GM21367 (cell line): ENCODE measurements at regions not wholly inside any gene's neighbourhood (a gene's known extent, or its start where the extent isn't known, plus 50 kb on each side); places are given as distances from the start of the nearest gene placed in this dataset.
"Not testable (repeated sequence)": the region's sequence is repeated elsewhere in the genome, so short reads cannot be mapped to it uniquely, and the experiment has no call there.

Source experiments
- ATAC-seq: cut with Tn5 transposase; IDR thresholded peaks from one replicate; pipeline ENCODE4 v1.9.1; 2021; ENCODE audit not compliant: unreplicated experiment

DNA sequence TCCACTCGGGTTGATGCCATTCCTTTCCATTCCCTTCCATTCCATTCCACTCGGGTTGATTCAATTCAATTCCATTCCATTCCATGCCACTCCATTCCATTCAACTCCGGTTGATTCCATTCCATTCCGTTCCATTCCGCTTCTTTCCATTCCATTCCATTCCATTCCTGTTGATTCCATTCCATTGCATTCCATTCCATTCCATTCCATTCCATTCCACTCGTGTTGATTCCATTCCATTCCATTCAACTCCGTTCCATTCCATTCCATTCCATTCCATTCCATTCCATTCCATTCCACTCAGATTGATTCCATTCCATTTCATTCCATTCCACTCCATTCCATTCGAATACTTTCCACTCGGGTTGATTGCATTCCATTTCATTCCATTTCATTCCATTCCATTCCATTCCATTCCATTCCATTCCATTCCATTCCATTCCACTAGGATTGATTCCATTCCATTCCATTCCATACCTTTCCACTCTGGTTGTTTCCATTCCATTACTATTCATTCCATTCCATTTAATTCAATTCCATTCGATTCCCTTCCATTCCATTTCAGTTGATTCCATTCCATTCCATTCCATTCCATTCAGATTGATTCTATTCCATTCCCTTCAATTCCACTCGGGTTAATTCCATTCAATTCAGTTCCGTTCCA, 1141.8 kb downstream of the RPIA start:
- ATAC-seq = peak; percentile 44

DNA sequence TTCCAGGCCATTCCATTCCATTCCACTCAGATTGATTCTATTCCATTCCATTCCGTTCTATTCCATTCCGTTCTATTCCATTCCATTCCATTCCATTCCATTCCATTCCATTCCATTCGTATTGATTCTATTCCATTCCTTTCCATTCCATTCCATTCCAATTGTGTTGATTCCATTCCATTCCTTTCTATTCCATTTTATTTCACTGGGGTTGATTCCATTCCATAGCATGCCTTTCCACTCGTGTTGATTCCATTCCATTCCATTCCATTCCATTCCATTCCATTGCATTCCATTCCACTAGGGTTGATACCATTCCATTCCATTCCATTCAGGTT, 1142.3 kb downstream of the RPIA start:
- ATAC-seq = no peak

DNA sequence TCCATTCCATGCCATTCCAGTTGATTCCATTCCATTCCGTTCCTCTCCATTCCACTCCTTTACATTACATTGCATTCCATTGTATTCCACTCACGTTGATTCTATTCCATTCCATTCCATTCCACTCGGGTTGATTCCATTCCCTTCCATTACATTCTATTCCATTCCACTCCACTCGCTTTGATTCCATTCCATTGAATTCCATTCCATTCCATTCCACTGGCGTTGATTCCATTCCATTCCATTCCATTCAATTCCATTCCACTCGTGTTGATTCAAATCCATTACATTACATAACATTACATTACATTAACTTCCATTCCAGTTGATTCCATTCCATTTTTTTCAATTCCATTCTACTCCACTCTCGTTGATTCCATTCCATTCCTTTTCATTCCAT, 1142.8 kb downstream of the RPIA start:
- ATAC-seq = no peak

DNA sequence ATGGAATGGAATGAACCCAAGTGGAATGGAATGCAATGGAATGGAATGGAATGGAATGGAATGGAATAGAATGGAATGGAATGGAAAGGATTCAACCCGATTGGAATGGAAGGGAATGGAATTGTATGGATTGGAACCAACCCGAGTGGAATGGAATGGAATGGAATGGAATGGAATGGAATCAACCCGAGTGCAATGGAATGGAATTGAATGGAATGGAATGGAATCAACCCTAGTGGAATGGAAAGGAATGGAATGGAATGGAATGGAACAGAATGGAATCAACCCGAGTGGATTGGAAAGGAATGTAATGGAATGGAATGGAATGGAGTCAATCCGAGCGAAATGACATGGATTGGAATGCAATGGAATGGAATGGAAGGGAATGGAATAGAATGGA, 1144.9 kb downstream of the RPIA start:
- peak; percentile 32 for ATAC-seq

DNA sequence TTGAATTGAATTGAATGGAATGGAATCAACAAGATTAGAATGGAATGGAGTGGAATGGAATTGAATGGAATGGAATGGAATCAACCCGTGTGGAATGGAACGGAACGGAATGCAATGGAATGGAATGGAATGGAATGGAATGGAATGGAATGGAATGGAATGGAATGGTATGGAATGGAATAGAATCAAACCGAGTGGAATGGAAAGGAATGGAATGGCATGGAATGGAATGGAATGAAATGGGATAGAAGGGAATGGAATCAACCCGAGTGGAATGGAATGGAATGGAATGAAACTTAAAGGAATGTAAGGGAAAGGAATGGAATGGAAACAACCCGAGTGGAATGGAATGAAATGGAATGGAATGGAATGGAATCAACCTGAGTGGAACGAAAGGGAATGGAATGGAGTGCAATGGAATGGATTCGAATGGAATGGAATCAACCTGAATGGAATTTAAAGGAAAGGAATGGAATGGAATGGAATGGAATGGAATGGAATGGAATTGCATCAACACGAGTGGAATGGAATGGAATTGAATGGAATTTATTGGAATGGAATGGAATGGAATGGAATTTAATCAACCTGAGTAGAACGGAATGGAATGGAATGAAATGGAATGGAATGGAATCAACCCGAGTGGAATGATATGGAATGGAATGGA, 1146.6 kb downstream of the RPIA start:
- ATAC-seq = no peak

DNA sequence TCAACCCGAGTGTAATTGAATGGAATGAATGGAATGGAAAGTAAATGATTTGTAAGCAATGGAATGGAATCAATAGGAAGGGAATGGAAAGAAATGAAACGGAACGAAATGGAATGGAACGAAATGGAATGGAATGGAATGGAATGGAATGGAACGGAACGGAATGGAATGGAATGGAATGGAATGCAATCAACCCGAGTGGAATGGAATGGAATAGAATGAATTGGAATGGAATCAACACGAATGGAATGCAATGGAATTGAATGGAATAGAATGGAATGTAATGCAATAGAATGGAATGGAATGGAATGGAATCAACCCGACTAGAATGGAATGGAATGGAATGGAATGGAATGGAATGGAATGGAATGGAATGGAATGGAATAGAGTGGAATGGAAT, 1148.7 kb downstream of the RPIA start:
- not testable (repeated sequence) for ATAC-seq

DNA sequence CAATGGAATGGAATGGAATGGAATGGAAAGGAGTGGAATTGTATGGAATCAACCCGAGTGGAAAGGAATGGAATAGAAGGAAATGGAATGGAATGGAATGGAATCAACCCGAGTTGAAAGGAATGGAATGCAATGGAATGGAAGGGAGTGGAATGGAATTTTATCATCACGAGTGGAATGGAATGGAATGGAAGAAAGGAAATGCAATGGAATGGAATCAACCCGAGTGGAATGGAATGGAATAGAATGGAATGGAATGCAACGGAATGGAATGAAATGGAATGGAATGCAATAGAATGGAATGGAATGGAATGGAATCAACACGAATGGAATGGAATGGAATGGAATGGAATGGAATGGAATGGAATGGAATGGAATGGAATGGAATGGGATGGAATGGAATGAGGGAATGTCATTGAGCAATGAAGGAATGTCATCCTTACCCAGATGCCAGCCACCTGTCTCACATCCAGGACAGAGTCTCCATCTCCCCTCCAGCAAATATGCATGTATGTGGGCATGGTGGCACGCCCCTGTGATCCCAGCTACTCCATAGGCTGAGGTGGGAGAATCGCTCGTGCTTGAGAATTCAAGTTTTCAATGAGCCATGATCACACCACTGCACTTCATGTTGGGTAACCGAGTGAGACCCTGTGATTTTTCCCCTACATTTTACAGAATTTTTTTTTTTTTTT, 1149.5 kb downstream of the RPIA start:
- ATAC-seq = not testable (repeated sequence)

DNA sequence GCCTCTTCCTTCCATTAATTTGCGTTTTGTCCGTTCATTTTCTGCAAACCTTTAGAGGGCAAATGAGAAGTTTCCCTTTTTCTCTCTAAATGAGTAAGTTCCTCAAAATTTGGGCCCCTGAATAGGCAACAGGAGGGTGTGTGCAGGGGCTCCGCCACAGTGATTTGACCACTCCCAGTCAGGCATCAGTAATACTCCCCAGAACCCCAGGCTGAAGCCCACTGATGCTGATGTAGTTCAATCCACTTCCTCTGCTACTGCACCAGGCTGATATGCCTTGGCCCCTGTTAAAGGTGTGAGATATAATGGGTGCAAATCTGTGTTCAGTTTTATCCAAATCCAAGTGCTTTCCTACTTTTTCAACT, 1150.0 kb downstream of the RPIA start:
- no peak for ATAC-seq

DNA sequence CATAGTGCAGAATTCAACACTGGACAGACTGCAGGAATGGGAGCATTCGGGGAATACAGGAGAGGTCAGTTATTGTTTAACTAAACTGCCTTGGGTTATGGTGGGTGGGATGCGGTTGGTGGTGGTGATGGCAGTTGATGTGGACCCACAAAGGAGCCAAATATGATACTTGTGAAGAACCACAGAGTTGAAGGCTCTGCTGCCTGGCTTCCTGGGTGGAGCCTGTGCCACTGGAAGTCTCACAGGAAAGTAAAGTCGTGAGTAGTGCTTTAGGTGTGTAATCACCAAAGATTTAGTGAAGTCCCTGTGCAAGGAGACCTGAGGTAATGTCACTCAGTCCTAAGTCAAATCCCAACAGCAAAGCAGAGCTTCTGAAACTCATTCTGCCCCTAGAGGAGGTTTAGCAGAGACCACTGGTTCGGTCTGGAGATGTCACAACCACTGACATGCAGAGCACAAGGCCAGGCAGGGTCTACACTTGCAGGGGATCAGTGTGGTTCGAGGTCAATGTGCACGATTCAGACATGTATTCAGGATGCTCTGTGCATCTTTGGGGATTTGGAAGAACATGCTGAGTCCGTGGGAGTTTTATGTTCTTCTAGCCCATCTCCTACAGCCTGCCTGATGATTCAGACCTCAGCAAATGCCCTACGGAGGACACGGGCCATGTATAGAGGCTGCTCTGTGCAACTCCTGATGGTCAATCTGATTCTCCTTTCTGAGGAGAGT, 1150.9 kb downstream of the RPIA start:
- ATAC-seq = no peak

DNA sequence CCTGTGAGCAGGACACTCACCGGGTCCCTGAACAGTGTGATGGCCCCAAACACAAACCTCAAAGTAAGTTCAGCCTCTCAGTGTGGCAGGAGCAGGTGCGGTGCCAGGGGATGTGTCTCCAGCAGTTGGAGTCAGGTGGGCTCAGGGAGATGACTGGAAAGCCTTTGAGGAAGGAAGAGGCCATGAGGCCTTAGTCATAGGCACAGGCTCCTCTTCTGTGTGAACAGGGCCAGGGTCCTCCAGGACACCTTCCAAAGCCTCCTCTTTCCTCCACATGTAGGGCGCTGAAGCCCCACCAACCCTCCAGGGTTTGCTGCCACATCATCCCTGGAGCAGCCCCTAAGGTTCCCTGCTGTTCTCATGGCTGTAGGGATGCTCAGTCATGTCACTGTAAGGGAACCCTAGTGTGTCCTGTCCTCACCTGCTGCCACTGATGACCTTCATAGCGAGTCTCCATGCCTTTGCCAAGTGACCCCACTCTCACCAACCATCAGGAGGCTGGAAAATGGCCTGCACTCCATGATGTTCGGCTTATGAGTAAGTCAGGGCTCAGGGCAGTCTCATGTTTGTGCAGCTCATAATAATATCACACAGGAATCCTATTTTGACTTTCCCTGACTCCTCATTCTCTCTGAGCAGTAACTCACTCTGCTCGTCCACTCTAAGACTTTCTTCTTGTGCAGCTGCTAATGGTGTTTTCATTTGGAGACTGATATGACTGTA, 1152.9 kb downstream of the RPIA start:
- no peak for ATAC-seq

DNA sequence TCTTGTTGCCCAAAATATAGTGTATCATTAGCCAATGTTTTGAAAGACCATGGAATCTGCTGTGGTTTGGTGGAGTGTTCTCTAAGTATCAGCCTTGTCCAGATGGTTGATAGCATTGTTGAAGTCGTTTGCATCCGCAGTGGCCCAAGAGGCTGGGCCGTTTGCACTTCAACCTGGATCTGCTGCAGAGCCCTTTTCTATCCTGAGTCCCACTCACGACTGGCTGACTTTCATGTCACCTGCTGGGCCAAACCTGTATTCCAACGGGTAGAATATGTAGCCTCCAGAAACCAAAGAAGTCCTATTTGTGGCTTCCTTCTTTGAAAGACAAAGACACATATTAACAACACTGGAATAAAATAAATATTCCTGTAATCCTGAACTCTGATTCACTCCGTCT, 1154.1 kb downstream of the RPIA start:
- no peak for ATAC-seq

DNA sequence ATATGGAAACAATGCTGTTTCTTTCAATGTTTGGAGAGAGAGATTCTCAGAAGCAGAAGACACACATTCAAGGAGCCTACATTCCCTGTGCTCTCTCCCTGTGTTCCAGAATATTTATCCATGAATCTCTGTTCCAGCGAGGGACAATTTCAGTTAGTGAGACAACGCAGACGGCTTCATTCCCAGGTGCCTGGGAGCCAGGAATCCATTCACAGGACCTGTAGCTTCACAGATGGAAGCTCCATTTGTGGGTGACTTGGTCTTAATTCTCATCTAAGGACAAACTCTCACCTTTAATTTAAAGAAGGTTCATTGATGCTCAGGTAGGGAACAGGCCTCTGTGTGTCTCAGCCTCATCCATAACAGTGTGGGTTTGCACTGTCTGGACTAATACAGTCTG, 1156.6 kb downstream of the RPIA start:
- ATAC-seq = no peak

DNA sequence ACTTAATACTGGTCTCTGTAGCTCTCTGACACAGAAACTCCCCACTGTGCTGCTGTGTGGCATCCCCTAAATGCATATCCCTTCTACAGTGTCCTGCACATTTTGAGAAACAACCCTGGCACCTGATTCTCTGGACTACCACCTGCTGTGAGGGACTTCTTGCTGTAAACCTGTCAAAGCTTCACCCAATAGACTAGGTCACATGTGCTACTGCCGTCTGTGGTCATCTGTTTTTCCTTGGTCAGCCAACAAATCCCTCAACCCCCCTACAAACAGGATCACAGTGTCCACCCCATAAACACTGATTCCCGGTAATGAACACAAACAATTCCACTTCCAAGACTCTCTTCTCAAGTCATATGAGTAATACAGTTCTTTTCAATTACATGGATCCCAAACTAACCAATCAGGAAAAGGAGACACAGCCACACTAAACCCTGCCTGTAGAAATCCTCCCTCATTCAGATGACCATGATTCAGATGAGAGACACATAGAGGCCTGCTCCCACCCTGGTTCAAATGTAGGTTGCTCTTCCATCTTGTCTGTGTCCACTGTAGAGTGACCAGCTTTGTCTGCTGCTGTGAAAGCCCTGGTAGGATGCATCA, 1157.4 kb downstream of the RPIA start:
- ATAC-seq = no peak

DNA sequence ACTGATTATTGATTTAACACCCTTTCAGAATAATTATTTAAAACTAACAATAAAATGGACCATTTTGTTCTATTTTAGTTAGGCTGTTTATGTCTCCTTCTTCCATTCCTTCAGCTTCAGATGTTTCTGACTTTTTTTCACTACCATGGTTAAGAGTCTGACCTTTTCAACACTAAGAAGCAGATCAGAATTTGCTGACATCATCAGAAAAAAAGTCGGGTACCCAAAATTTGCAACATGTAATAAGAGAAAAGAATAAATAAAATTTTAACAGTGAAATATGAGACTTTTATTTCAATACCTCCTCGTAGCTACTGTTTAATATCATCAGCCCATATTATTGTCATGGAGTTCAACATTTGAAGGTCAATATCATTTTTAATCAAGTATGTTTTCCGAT, 1158.3 kb downstream of the RPIA start:
- no peak for ATAC-seq

DNA sequence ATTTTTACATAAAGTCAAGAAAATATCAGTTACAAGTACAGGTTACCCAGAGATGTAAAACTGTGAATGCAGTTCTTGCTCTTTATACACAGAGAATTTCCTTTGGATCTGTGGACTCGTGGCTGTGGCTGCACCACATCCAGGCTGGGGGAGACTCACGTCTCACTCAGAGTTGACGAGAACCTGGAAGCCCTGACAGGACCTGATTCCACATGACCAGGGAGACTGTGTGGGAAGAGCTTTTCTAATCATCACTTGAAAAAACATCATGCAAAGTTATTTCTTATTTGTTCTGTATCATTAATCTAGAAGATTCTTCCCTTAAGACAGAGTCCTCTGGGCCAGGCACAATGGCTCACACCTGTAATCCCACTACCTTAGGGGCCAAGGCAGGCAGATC, 1159.0 kb downstream of the RPIA start:
- ATAC-seq = no peak

DNA sequence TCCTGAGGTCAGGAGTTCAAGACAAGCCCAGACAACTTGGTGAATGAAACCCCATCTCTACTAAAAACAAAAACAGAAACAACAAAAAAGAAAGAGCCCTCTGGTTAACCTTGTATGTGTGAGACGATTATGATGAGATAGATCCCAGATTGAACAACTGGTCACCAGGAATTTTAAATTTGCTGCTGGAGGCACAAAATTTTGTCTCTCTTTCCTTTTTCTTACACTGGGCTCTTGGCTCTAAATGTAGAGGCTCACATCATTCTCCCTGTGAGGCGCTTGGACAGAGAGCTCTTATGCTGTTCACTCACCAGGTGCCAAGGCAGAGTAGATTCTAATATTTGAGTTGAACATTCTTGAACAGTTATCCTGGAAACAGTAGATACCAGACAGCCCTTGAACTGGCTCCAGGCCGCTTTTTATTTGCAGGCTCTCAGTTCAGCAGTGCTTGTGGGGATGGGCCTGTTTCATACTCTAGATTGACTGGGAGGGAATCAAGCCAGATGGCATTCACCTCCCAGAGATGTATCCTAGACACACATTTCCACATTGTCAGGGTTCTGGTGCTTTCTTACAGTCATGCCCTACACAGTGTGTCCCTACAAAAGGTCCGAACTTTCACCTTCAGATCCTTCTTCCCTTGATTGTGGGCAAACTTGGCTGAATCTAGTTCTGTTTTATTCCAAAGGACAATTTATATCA, 1159.6 kb downstream of the RPIA start:
- no peak for ATAC-seq

DNA sequence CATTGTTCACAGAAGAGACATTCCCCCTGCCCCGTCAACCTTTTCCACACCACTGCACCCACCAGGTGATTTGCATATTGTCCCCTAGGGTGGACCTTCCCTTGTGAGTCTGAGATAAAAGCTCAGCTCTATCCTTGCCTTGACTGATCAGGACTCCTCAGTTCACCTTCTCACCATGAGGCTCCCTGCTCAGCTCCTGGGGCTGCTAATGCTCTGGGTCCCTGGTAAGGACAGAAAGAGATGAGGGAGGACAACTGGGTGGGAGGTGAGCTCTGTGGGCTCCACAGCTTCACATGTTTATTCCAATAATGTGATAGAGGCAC, 1160.1 kb downstream of the RPIA start:
- no peak for ATAC-seq

DNA sequence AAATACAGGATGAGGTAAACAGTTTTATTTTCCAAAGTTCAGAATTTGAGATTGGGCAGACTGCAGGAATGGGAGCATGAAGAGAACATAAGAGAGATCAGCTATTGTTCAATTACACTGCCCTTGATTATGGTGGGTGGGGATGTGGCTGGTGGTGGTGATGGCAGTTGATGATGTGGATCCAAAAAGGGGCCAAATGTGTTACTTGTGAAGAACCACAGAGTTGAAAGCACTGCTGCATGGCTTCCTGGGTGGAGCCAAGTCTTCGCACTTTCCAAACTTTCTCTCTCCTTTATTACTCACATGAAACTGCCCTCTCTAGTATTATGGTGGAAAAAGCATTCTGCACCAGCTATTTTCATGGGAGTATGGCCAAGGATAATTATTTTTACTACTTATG, 1162.0 kb downstream of the RPIA start:
- ATAC-seq = not testable (repeated sequence)

DNA sequence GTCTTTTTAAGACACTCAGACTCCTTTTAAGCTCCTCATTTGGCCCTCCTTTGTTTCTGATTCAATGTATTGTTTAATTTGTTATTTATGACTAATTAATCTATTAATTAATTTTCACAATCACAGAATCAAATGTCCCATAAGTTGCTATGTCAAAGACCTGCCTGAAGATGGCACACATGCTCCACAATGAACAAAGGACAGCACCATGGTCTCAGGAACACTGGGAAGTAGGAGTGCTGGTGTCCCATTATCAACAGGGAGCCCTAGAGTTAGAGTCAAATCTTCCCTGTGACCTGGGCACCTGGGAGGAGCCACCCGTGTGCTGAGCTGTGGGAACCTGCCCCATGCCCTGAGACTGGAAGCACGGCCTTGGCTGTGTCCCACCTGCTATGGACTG, 1164.3 kb downstream of the RPIA start:
- ATAC-seq = not testable (repeated sequence)

DNA sequence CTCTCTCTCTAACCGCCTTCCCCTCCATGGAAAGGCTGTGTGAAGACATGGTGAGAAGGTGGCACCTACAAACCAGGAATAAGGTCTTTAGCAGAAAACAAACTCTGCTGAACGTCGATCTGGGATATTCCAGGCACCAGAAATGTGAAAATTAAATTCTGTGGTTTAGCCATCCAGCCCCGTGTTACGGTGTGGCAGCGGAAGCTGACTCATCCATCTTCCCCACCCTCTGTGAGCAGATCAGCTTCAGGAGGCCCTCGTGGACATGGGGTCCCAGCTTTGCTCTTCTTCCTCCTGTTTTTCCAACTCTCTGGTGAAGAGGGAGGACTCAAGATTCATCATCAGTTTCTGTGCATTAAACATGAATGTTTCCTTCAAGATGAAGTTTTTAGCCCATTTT, 1164.8 kb downstream of the RPIA start:
- ATAC-seq = not testable (repeated sequence)
